CD4-positive, CD25-positive, alpha-beta regulatory T cell (primary cell): ENCODE measurements at regions not wholly inside any gene's neighbourhood (a gene's known extent, or its start where the extent isn't known, plus 50 kb on each side); places are given as distances from the start of the nearest gene placed in this dataset.

ENCODE experiments used
- ATAC-seq, 2 donors: fragments of 150-1000 bp; cut with Tn5 transposase; one replicate each; pipeline ENCODE4 v1.10.0; 2021; ENCODE audit warnings: low read depth in 2 of 2, moderate number of reproducible peaks in 2 of 2, moderate library complexity in 1 of 2
- DNase-seq, 3 donors: peaks; one replicate each; pipeline versions ENCODE4 v3.0.0 to v3.0.0-alpha.2; 2012 to 2022; ENCODE audit warnings: mixed read lengths in 1 of 3
- H3K27ac ChIP-seq: one replicate; pipeline ENCODE4 v1.7.0; 2013; ENCODE audit warnings: mild to moderate bottlenecking, low read length; ENCODE audit not compliant: insufficient read depth, poor library complexity, severe bottlenecking
- H3K27me3 ChIP-seq: one replicate; pipeline ENCODE4 v1.7.0; 2013; ENCODE audit warnings: low read length; ENCODE audit not compliant: control insufficient read depth, insufficient read depth
- H3K36me3 ChIP-seq: one replicate; pipeline ENCODE4 v1.7.0; 2013; ENCODE audit warnings: mild to moderate bottlenecking, low read length, moderate library complexity; ENCODE audit not compliant: control insufficient read depth, insufficient read depth
- H3K4me1 ChIP-seq: 2 replicates; pipeline ENCODE4 v1.7.0; 2013; ENCODE audit warnings: mild to moderate bottlenecking, low read length; ENCODE audit not compliant: insufficient read depth, control insufficient read depth, poor library complexity, severe bottlenecking
- H3K4me3 ChIP-seq: one replicate; pipeline ENCODE4 v1.7.0; 2013; ENCODE audit warnings: low read depth, mild to moderate bottlenecking, low read length, moderate library complexity
- H3K9me3 ChIP-seq, 2 experiments: 1 replicate in 1 of 2; 2 replicates in 1 of 2; pipeline ENCODE4 v1.7.0; 2013; ENCODE audit warnings: low read length in 2 of 2, mild to moderate bottlenecking in 1 of 2, moderate library complexity in 1 of 2; ENCODE audit not compliant: control insufficient read depth in 2 of 2
- H3K27ac Mint-ChIP-seq, 3 donors: one replicate each; pipeline ENCODE4 v1.8.0; 2020 to 2022; ENCODE audit warnings: mild to moderate bottlenecking in 3 of 3, mixed read lengths in 3 of 3, moderate library complexity in 2 of 3
- H3K27me3 Mint-ChIP-seq: one replicate; pipeline ENCODE4 v1.8.0; 2022; ENCODE audit warnings: mild to moderate bottlenecking, mixed read lengths
- H3K36me3 Mint-ChIP-seq: one replicate; pipeline ENCODE4 v1.8.0; 2020; ENCODE audit warnings: mixed read lengths
- H3K4me1 Mint-ChIP-seq, 4 donors: one replicate each; pipeline ENCODE4 v1.8.0; 2020 to 2022; ENCODE audit warnings: mixed read lengths in 4 of 4, mild to moderate bottlenecking in 1 of 4
- H3K4me3 Mint-ChIP-seq, 4 donors: one replicate each; pipeline ENCODE4 v1.8.0; 2020 to 2022; ENCODE audit warnings: mild to moderate bottlenecking in 4 of 4, mixed read lengths in 4 of 4, moderate library complexity in 3 of 4
- H3K9me3 Mint-ChIP-seq, 7 donors: one replicate each; pipeline ENCODE4 v1.8.0; 2020 to 2022; ENCODE audit warnings: mixed read lengths in 7 of 7, mild to moderate bottlenecking in 3 of 7, moderate library complexity in 2 of 7

DNA sequence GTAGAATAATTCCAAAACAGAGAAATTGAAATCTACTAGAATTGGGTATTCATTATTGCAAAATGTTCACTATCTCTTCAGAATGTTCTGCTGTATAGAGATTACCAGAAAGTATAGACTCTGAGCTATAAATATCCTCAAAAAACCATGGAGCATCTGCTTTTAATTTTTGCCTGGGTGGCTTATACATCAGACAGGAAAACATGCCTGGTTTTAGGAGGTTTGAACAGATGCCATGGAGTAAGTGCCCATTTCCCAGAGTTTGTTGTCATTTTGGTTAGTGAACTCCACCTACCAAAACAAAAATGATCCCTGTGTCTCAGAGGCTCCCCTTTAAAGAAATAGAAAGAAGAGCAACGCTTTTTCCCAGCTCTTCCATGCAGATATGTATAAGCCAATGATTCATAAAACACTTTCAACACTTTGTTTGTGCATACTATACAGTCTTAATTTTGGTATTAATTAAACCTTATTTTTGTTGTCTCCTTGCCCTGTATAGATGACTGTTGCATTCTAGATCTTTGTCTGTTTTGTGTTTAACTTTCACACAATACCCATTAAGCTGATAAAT lies 68.7 kb downstream of the MEPE start:
- Histone ChIP-seq H3K4me1 (no peaks in the 10 kb centered on the region), H3K9me3 (no peaks in the 10 kb centered on the region)
- no peaks in the 10 kb centered on the region for H3K9me3 Mint-ChIP-seq

DNA sequence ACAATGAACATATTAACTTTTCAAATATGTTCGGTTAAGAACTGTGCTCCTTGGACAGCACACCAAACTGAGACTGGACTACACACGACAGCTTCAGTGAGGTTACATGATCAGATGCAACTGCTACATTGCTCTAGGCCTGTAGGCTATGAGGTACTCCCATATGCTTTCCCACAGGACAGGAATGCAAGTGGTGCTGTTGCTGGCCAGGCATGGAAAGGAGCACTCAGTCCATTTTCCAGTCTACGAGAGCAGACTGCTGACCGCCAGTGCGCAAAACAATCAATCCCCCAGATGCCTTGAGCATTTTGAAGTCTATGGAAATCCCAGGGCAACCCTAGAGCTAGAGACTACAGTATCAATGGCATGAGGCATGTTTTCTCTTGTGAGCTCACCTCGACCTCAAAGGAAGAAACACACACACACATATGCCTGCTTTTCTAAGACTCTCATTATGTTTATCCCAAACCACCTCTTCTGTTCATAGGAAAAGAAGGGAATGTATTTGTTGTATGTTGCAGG lies 70.8 kb upstream of the SPP1 start:
- H3K9me3 Mint-ChIP-seq, result no peaks in the 10 kb centered on the region
- no peaks in the 10 kb centered on the region for H3K36me3 Mint-ChIP-seq
- H3K4me1 Mint-ChIP-seq, result no peaks in the 10 kb centered on the region
- no peak overlapping the region for H3K4me3 Mint-ChIP-seq
- no peaks in the 10 kb centered on the region for H3K4me1 ChIP-seq
- H3K9me3 ChIP-seq, result no peaks in the 10 kb centered on the region
- ATAC-seq, result no peak
- H3K27ac Mint-ChIP-seq, result no peak overlapping the region
- no peak overlapping the region for H3K27ac ChIP-seq
- peaks cover 8% of the 10 kb centered on the region for H3K27me3 Mint-ChIP-seq
- H3K27me3 ChIP-seq, result no peaks in the 10 kb centered on the region
- no peak for DNase-seq
- H3K36me3 ChIP-seq, result no peaks in the 10 kb centered on the region
- no peak overlapping the region for H3K4me3 ChIP-seq

More for the DNA sequence above, 68.7 kb downstream of the MEPE start:
- H3K27ac ChIP-seq, result no peak overlapping the region
- DNase-seq (no peak), ATAC-seq (no peak)
- no peaks in the 10 kb centered on the region for H3K27me3 ChIP-seq
- no peaks in the 10 kb centered on the region for H3K4me1 Mint-ChIP-seq
- no peak overlapping the region for H3K4me3 Mint-ChIP-seq
- no peaks in the 10 kb centered on the region for H3K36me3 ChIP-seq
- H3K27ac Mint-ChIP-seq, result no peak overlapping the region
- no peaks in the 10 kb centered on the region for H3K36me3 Mint-ChIP-seq
- peaks cover 8% of the 10 kb centered on the region for H3K27me3 Mint-ChIP-seq
- no peak overlapping the region for H3K4me3 ChIP-seq

GRCh38 chr4:87908336-87908735 lies 67.2 kb upstream of the SPP1 start:
- Mint-ChIP-seq H3K4me3 (no peak overlapping the region), H3K36me3 (no peaks in the 10 kb centered on the region)
- no peak for ATAC-seq

DNA sequence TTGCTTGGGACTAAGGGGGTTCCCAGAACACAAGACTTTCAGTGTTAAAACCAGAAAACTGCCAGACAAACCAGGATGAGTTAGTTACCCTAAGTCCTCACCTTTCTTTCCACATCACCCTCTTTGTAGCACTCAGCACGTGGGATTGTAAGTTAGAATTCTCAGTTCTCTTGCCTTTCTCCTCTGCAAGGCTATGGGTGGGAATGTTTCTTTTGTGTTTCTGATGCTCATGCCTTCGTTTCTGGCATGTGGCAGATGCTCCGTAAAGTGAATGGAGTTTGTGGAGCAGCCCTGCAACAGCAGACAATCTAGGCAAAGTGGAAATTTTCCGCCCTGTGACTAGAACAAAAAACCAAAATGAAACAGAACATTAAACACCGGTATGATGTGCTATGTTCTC lies 64.7 kb upstream of the SPP1 start:
- H3K27me3 Mint-ChIP-seq, result no peaks in the 10 kb centered on the region

More at GRCh38 chr4:87908336-87908735, 67.2 kb upstream of the SPP1 start:
- no peak overlapping the region for H3K27ac ChIP-seq
- H3K9me3 ChIP-seq, result no peaks in the 10 kb centered on the region
- Mint-ChIP-seq H3K4me1 (no peaks in the 10 kb centered on the region), H3K9me3 (no peaks in the 10 kb centered on the region), H3K27ac (no peak overlapping the region), H3K27me3 (peaks cover 8% of the 10 kb centered on the region)
- no peak for DNase-seq
- no peaks in the 10 kb centered on the region for H3K36me3 ChIP-seq
- H3K27me3 ChIP-seq, result peaks cover 2% of the 10 kb centered on the region
- no peaks in the 10 kb centered on the region for H3K4me1 ChIP-seq
- no peak overlapping the region for H3K4me3 ChIP-seq

DNA sequence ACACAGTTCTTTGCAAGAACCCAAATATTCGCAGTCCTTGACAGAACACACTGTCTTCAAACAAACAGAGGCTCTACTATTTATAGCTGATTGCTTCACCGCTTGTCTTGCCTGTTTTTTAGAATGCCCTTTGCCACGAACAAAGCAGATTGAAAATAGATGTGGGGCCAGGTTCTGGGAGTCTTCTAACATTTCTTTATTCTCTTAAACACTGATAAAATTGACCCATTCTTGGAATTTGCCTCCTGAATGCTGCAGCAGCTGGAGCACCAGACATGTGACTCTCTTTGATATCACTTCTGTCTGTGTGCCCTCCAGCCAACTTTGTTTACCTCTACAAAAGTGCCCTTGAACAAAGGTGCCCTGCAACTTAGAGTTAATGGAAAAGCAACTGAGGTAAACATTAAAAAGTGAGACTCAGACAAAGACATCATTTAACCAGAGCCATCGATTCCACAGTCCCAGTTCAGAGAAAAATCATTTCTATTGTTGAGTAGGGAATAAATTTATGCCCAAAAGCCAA lies 64.2 kb upstream of the SPP1 start:
- Mint-ChIP-seq H3K27me3 (no peaks in the 10 kb centered on the region), H3K4me1 (no peaks in the 10 kb centered on the region), H3K27ac (no peak overlapping the region), H3K9me3 (no peaks in the 10 kb centered on the region), H3K36me3 (no peaks in the 10 kb centered on the region), H3K4me3 (no peak overlapping the region)
- H3K36me3 ChIP-seq, result no peaks in the 10 kb centered on the region
- no peaks in the 10 kb centered on the region for H3K4me1 ChIP-seq
- ATAC-seq (no peak), DNase-seq (no peak)
- H3K9me3 ChIP-seq, result no peaks in the 10 kb centered on the region
- peaks cover 7% of the 10 kb centered on the region for H3K27me3 ChIP-seq
- H3K4me3 ChIP-seq, result no peak overlapping the region
- H3K27ac ChIP-seq, result no peak overlapping the region

More for the DNA sequence above, 64.7 kb upstream of the SPP1 start:
- Histone ChIP-seq H3K4me3 (no peak overlapping the region), H3K9me3 (no peaks in the 10 kb centered on the region), H3K27ac (no peak overlapping the region), H3K36me3 (no peaks in the 10 kb centered on the region), H3K4me1 (no peaks in the 10 kb centered on the region), H3K27me3 (peaks cover 7% of the 10 kb centered on the region)
- DNase-seq, result no peak
- H3K9me3 Mint-ChIP-seq, result no peaks in the 10 kb centered on the region
- no peak overlapping the region for H3K4me3 Mint-ChIP-seq
- no peaks in the 10 kb centered on the region for H3K36me3 Mint-ChIP-seq
- no peaks in the 10 kb centered on the region for H3K4me1 Mint-ChIP-seq
- ATAC-seq, result no peak
- H3K27ac Mint-ChIP-seq, result no peak overlapping the region

GRCh38 chr4:87912164-87913004 lies 63.1 kb upstream of the SPP1 start:
- H3K27ac ChIP-seq, result no peak overlapping the region
- H3K4me3 ChIP-seq, result no peak overlapping the region
- H3K27me3 ChIP-seq, result peaks cover 7% of the 10 kb centered on the region
- no peaks in the 10 kb centered on the region for H3K9me3 Mint-ChIP-seq
- H3K4me3 Mint-ChIP-seq, result no peak overlapping the region
- no peak overlapping the region for H3K27ac Mint-ChIP-seq
- no peaks in the 10 kb centered on the region for H3K9me3 ChIP-seq
- H3K4me1 Mint-ChIP-seq, result no peaks in the 10 kb centered on the region
- no peaks in the 10 kb centered on the region for H3K36me3 ChIP-seq
- DNase-seq (no peak), ATAC-seq (no peak)
- H3K4me1 ChIP-seq, result no peaks in the 10 kb centered on the region
- no peaks in the 10 kb centered on the region for H3K27me3 Mint-ChIP-seq
- H3K36me3 Mint-ChIP-seq, result no peaks in the 10 kb centered on the region

- DNase-seq (no peak), ATAC-seq (no peak)
- Mint-ChIP-seq H3K9me3 (peaks cover 0 to 2% (median 0%) of the 10 kb centered on the region in 7 donors), H3K27ac (no peak overlapping the region), H3K27me3 (no peaks in the 10 kb centered on the region), H3K4me3 (no peak overlapping the region), H3K4me1 (no peaks in the 10 kb centered on the region), H3K36me3 (no peaks in the 10 kb centered on the region)
- no peak overlapping the region for H3K4me3 ChIP-seq
- no peaks in the 10 kb centered on the region for H3K9me3 ChIP-seq
- H3K36me3 ChIP-seq, result no peaks in the 10 kb centered on the region
- peaks cover 7% of the 10 kb centered on the region for H3K27me3 ChIP-seq
- H3K4me1 ChIP-seq, result no peaks in the 10 kb centered on the region
- no peak overlapping the region for H3K27ac ChIP-seq
Observed at GRCh38 chr4:87913896-87914295, 61.6 kb upstream of the SPP1 start.
